ENCODE measurements at regions not wholly inside any gene's neighbourhood (a gene's known extent, or its start where the extent isn't known, plus 50 kb on each side); places are given as distances from the start of the nearest gene placed in this dataset.

GRCh38 chr2:59752071-59752470, 801.4 kb downstream of the BCL11A start:
- no peak for TF ChIP-seq POLR2AphosphoS2 (conservative IDR thresholded peaks at IDR 0.05; ENCODE audit: low read length)
- TF ChIP-seq EP300 (IDR thresholded peaks at IDR 0.05) = no peak
- TF ChIP-seq CHD4 (IDR thresholded peaks at IDR 0.05; ENCODE audit: borderline replicate concordance) = no peak
- TF ChIP-seq CTCF (IDR thresholded peaks at IDR 0.05) = no peak

Data from A549 (cell line).